IMR-90 (cell line): ENCODE measurements at regions not wholly inside any gene's neighbourhood (a gene's known extent, or its start where the extent isn't known, plus 50 kb on each side); places are given as distances from the start of the nearest gene placed in this dataset.

Source experiments
- ATAC-seq: fragments of 200-7000 bp; cut with Tn5 transposase; 2 replicates; pipeline ENCODE4 v1.9.1; 2020; ENCODE audit warnings: low read depth, mild to moderate bottlenecking, moderate library complexity
- BruUV-seq: library from RNA; stranded (reverse); fragments of 400-500 nt; replicated peaks from 2 replicates; lab custom pipeline; 2021; lab: Mats Ljungman, UMichigan
- CTCF ChIA-PET: fragments of 300-600 bp; formaldehyde crosslinking; extraction: SDS; loops from one replicate; lab custom pipeline; 2021; ENCODE audit warnings: antibody characterized with exemption; lab: Yijun Ruan, JAX
- POLR2A ChIA-PET: fragments of 300-600 bp; sonication (Branson Sonifier 250); formaldehyde crosslinking; loops from one replicate; lab custom pipeline; 2022; ENCODE audit warnings: antibody characterized with exemption; ENCODE audit not compliant: unreplicated experiment; lab: Charles Lee
- DNase-seq: peaks from one replicate; pipeline ENCODE4 v3.0.0; 2013
- H2AFZ ChIP-seq: replicated peaks from 2 replicates; pipeline ENCODE3; 2013; ENCODE audit warnings: low read length, mild to moderate bottlenecking; ENCODE audit not compliant: poor library complexity
- H2AK5ac ChIP-seq: 2 replicates; pipeline ENCODE4 v1.6.1; 2013; ENCODE audit warnings: low read depth, low read length, inconsistent platforms
- H2AK9ac ChIP-seq: replicated peaks from 2 replicates; pipeline ENCODE3; 2013; ENCODE audit warnings: mild to moderate bottlenecking, low read depth, low read length, moderate library complexity; ENCODE audit not compliant: poor library complexity
- H2BK120ac ChIP-seq: 2 replicates; pipeline ENCODE4 v1.6.1; 2013; ENCODE audit warnings: low read depth, low read length, inconsistent platforms
- H2BK15ac ChIP-seq: 3 replicates; pipeline ENCODE4 v1.6.1; 2013; ENCODE audit warnings: low read depth, low read length, inconsistent platforms
- H2BK20ac ChIP-seq: 2 replicates; pipeline ENCODE4 v1.6.1; 2013; ENCODE audit warnings: low read depth, mild to moderate bottlenecking, inconsistent platforms, low read length, moderate library complexity
- H2BK5ac ChIP-seq: 2 replicates; pipeline ENCODE4 v1.6.1; 2013; ENCODE audit warnings: mild to moderate bottlenecking, low read depth, low read length, inconsistent platforms; ENCODE audit not compliant: poor library complexity, severe bottlenecking
- H3K14ac ChIP-seq: replicated peaks from 2 replicates; pipeline ENCODE4 v1.6.1; 2013; ENCODE audit warnings: low read depth, low read length, inconsistent platforms
- H3K18ac ChIP-seq: 2 replicates; pipeline ENCODE4 v1.6.1; 2013; ENCODE audit warnings: low read depth, low read length, control low read depth
- H3K23ac ChIP-seq: 2 replicates; pipeline ENCODE4 v1.6.1; 2013; ENCODE audit warnings: low read depth, low read length, inconsistent platforms
- H3K27ac ChIP-seq: 2 replicates; pipeline ENCODE4 v1.5.1; 2013; ENCODE audit warnings: mild to moderate bottlenecking, control low read depth, low read length; ENCODE audit not compliant: insufficient read depth
- H3K27me3 ChIP-seq: 2 replicates; pipeline ENCODE4 v1.6.1; 2013; ENCODE audit warnings: low read length; ENCODE audit not compliant: control insufficient read depth, insufficient read depth
- H3K36me3 ChIP-seq: 2 replicates; pipeline ENCODE4 v1.6.1; 2013; ENCODE audit warnings: low read length, mixed read lengths; ENCODE audit not compliant: control insufficient read depth, insufficient read depth
- H3K4ac ChIP-seq: 2 replicates; pipeline ENCODE4 v1.6.1; 2013; ENCODE audit warnings: low read depth, low read length, inconsistent platforms
- H3K4me1 ChIP-seq: 2 replicates; pipeline ENCODE4 v1.6.1; 2013; ENCODE audit warnings: low read length, mixed read lengths; ENCODE audit not compliant: control insufficient read depth, insufficient read depth
- H3K4me2 ChIP-seq: 2 replicates; pipeline ENCODE4 v1.6.1; 2013; ENCODE audit warnings: low read depth, mild to moderate bottlenecking, control low read depth, low read length, moderate library complexity
- H3K4me3 ChIP-seq: 2 replicates; pipeline ENCODE4 v1.5.1; 2013; ENCODE audit warnings: low read depth, mild to moderate bottlenecking, control low read depth, low read length, moderate library complexity; ENCODE audit not compliant: insufficient read depth
- H3K56ac ChIP-seq: 2 replicates; pipeline ENCODE4 v1.6.1; 2013; ENCODE audit warnings: low read length, inconsistent platforms; ENCODE audit not compliant: insufficient read depth; ENCODE audit errors: extremely low read depth
- H3K79me1 ChIP-seq, 2 experiments: 2 replicates each; pipeline ENCODE4 v1.6.1; 2013; ENCODE audit warnings: low read length in 2 of 2, inconsistent platforms in 1 of 2, low read depth in 1 of 2
- H3K9ac ChIP-seq: 2 replicates; pipeline ENCODE4 v1.6.1; 2013; ENCODE audit warnings: low read depth, low read length, control low read depth
- H3K9me1 ChIP-seq: 2 replicates; pipeline ENCODE4 v1.6.1; 2013; ENCODE audit warnings: low read length, inconsistent platforms; ENCODE audit not compliant: insufficient read depth
- H3K9me3 ChIP-seq: 2 replicates; pipeline ENCODE4 v1.6.1; 2013; ENCODE audit warnings: low read length; ENCODE audit not compliant: control insufficient read depth, insufficient read depth
- H4K20me1 ChIP-seq: 2 replicates; pipeline ENCODE4 v1.6.1; 2013; ENCODE audit warnings: low read length, inconsistent platforms; ENCODE audit not compliant: insufficient read depth
- H4K5ac ChIP-seq: 2 replicates; pipeline ENCODE4 v1.6.1; 2013; ENCODE audit warnings: mild to moderate bottlenecking, low read depth, low read length, control low read depth
- H4K8ac ChIP-seq, 2 experiments: 2 replicates each; pipeline ENCODE4 v1.6.1; 2013; ENCODE audit warnings: low read depth in 2 of 2, low read length in 2 of 2, control low read depth in 1 of 2, inconsistent platforms in 1 of 2
- H4K91ac ChIP-seq: 2 replicates; pipeline ENCODE4 v1.6.1; 2013; ENCODE audit warnings: low read depth, low read length, inconsistent platforms; ENCODE audit not compliant: insufficient read depth
- BHLHE40 ChIP-seq: fragments of 150-350 bp; IDR thresholded peaks from 2 replicates; pipeline ENCODE4 v1.6.1; 2016; ENCODE audit warnings: mild to moderate bottlenecking, low read depth, low read length
- CEBPB ChIP-seq: IDR thresholded peaks from 2 replicates; pipeline ENCODE4 v1.6.1; 2012; ENCODE audit warnings: low read depth, low read length, improper control_type of control experiment
- CHD1 ChIP-seq: IDR thresholded peaks from 2 replicates; pipeline ENCODE4 v1.6.1; 2012; ENCODE audit warnings: low read depth, low read length, improper control_type of control experiment
- CTCF ChIP-seq: conservative IDR thresholded peaks from 2 replicates; pipeline ENCODE4 v1.5.1; 2012; ENCODE audit warnings: mild to moderate bottlenecking, low read depth, low read length, improper control_type of control experiment
- FOS ChIP-seq: fragments of 150-350 bp; IDR thresholded peaks from 2 replicates; pipeline ENCODE4 v1.6.1; 2016; ENCODE audit warnings: low read depth, low read length
- MAFK ChIP-seq: IDR thresholded peaks from 2 replicates; pipeline ENCODE4 v1.6.1; 2012; ENCODE audit warnings: low read depth, low read length, improper control_type of control experiment
- MAZ ChIP-seq: IDR thresholded peaks from 2 replicates; pipeline ENCODE4 v1.6.1; 2012; ENCODE audit warnings: low read depth, mild to moderate bottlenecking, low read length, improper control_type of control experiment, moderate library complexity, borderline replicate concordance
- MXI1 ChIP-seq: IDR thresholded peaks from 2 replicates; pipeline ENCODE4 v1.6.1; 2012; ENCODE audit warnings: low read depth, mild to moderate bottlenecking, low read length, moderate library complexity, borderline replicate concordance
- NFE2L2 ChIP-seq: fragments of 150-350 bp; IDR thresholded peaks from 2 replicates; pipeline ENCODE4 v1.6.1; 2016; ENCODE audit warnings: low read depth, mild to moderate bottlenecking, low read length
- POLR2A ChIP-seq: IDR thresholded peaks from 2 replicates; pipeline ENCODE4 v1.6.1; 2012; ENCODE audit warnings: mild to moderate bottlenecking, low read depth, low read length
- RAD21 ChIP-seq: IDR thresholded peaks from 2 replicates; pipeline ENCODE4 v1.6.1; 2012; ENCODE audit warnings: low read length, improper control_type of control experiment
- RCOR1 ChIP-seq: IDR thresholded peaks from 2 replicates; pipeline ENCODE4 v1.6.1; 2012; ENCODE audit warnings: mild to moderate bottlenecking, low read length, improper control_type of control experiment; ENCODE audit not compliant: insufficient replicate concordance
- RFX5 ChIP-seq: IDR thresholded peaks from 2 replicates; pipeline ENCODE4 v1.8.0; 2012; ENCODE audit warnings: low read depth, mild to moderate bottlenecking, low read length, moderate library complexity
- SMC3 ChIP-seq: fragments of 150-350 bp; IDR thresholded peaks from 2 replicates; pipeline ENCODE4 v1.6.1; 2016; ENCODE audit warnings: low read depth, mild to moderate bottlenecking, antibody characterized with exemption, low read length, moderate library complexity
- USF2 ChIP-seq: fragments of 150-350 bp; IDR thresholded peaks from 2 replicates; pipeline ENCODE4 v1.6.1; 2017; ENCODE audit warnings: mild to moderate bottlenecking, antibody characterized with exemption, low read length, low read depth
- WGBS, 2 experiments: methylation state at CpG; one replicate each; pipeline versions ENCODE4 v1.1.5 to v1.1.7; 2013; ENCODE audit warnings: missing lambda C conversion rate in 2 of 2; ENCODE audit not compliant: insufficient read length in 1 of 2; ENCODE audit errors: extremely low coverage in 2 of 2; 5-methylcytosine and 5-hydroxymethylcytosine counted together
- dilution Hi-C: fragments of 300-500 bp; cut with HindIII; formaldehyde crosslinking; loops from one replicate; pipeline ENCODE4 v1.14.3; 2018; ENCODE audit warnings: low sequenced_read_pairs; ENCODE audit not compliant: unreplicated experiment
- in situ Hi-C: fragments of 300-500 bp; cut with MboI; formaldehyde crosslinking; loops from 3 replicates; pipeline ENCODE4 v1.14.3; 2019; ENCODE audit warnings: low sequenced_read_pairs, inconsistent platforms, mixed read lengths
- intact Hi-C: fragments of 100-400 bp; cut with micrococcal nuclease; formaldehyde crosslinking; loops from 2 replicates; pipeline ENCODE4 v1.10.0; 2022
- TF ChIP-seq, protein P1 (sequence below): fragments of 150-350 bp; IDR thresholded peaks from 2 replicates; pipeline ENCODE4 v1.6.1; 2016; ENCODE audit warnings: low read depth, mild to moderate bottlenecking, low read length, moderate library complexity, borderline replicate concordance

DNA sequence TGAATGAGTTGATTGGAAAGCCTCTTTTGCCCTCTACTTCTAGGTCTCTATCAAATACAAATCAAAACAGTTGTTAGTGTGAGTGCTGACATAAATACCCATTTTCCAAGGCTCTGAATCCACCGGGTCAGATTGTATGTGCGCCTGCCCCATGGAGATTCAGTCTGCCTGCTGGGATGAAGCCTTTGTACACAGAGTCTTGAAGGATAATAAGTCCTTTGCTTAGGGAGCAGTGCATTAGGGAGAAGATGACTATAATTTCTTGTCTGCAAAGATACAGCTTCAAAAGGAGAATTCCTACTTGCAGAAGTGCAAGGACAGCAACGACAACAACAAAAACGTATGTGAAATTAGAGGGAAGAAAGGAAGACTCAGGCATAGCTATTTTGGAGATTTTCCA is 90.3 kb upstream of the VRK1 start:
- no CpG with 5 or more reads among the region's 4 CpGs for WGBS, 2 experiments
- in situ Hi-C loops, result no loop called here
- ATAC-seq, result no peak
- no peak overlapping the region for H4K5ac ChIP-seq
- intact Hi-C loops, result no loop called here
- TF ChIP-seq RAD21, result no peak
- no peak for TF ChIP-seq MAZ
- TF ChIP-seq NFE2L2, result no peak
- TF ChIP-seq RFX5, result no peak
- no peak for TF ChIP-seq MAFK
- TF ChIP-seq RCOR1, result no peak
- no peak for TF ChIP-seq BHLHE40
- TF ChIP-seq SMC3, result no peak
- TF ChIP-seq FOS, result no peak
- no peak for TF ChIP-seq CTCF
- no peak for TF ChIP-seq MXI1
- no peak for TF ChIP-seq CHD1
- no peak for TF ChIP-seq POLR2A
- TF ChIP-seq USF2, result no peak
- TF ChIP-seq CEBPB, result no peak
- TF ChIP-seq, protein P1, sequence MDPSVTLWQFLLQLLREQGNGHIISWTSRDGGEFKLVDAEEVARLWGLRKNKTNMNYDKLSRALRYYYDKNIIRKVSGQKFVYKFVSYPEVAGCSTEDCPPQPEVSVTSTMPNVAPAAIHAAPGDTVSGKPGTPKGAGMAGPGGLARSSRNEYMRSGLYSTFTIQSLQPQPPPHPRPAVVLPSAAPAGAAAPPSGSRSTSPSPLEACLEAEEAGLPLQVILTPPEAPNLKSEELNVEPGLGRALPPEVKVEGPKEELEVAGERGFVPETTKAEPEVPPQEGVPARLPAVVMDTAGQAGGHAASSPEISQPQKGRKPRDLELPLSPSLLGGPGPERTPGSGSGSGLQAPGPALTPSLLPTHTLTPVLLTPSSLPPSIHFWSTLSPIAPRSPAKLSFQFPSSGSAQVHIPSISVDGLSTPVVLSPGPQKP, result no peak
- no peak overlapping the region for H2AK9ac ChIP-seq
- H3K23ac ChIP-seq, result no peak overlapping the region
- H3K4me3 ChIP-seq, result no peak overlapping the region
- H3K18ac ChIP-seq, result no peak overlapping the region
- ChIA-PET CTCF (no interaction called here), POLR2A (no interaction called here)
- H2AK5ac ChIP-seq, result no peak overlapping the region
- no peaks in the 10 kb centered on the region for H3K79me1 ChIP-seq
- no peaks in the 10 kb centered on the region for H3K9me3 ChIP-seq
- H4K91ac ChIP-seq, result no peak overlapping the region
- H4K20me1 ChIP-seq, result no peaks in the 10 kb centered on the region
- no peak overlapping the region for H4K8ac ChIP-seq
- no peaks in the 10 kb centered on the region for H3K9me1 ChIP-seq
- no peak overlapping the region for H2BK20ac ChIP-seq
- no peak overlapping the region for H2BK15ac ChIP-seq
- no peak overlapping the region for H3K4ac ChIP-seq
- H2BK120ac ChIP-seq, result no peak overlapping the region
- H3K9ac ChIP-seq, result no peak overlapping the region
- dilution Hi-C loops, result no loop called here
- H3K4me1 ChIP-seq, result no peaks in the 10 kb centered on the region
- H3K36me3 ChIP-seq, result no peaks in the 10 kb centered on the region
- H3K4me2 ChIP-seq, result no peak overlapping the region
- no peak overlapping the region for H3K14ac ChIP-seq
- H2AFZ ChIP-seq, result no peak overlapping the region
- H3K27ac ChIP-seq, result no peak overlapping the region
- H3K27me3 ChIP-seq, result no peaks in the 10 kb centered on the region; the same call in 1 of the 2 replicates
- H3K56ac ChIP-seq, result no peak overlapping the region
- BruUV-seq, result no TSS peak
- DNase-seq, result no peak
- H2BK5ac ChIP-seq, result no peak overlapping the region
